ENCODE measurements at regions not wholly inside any gene's neighbourhood (a gene's known extent, or its start where the extent isn't known, plus 50 kb on each side); places are given as distances from the start of the nearest gene placed in this dataset.

DNA sequence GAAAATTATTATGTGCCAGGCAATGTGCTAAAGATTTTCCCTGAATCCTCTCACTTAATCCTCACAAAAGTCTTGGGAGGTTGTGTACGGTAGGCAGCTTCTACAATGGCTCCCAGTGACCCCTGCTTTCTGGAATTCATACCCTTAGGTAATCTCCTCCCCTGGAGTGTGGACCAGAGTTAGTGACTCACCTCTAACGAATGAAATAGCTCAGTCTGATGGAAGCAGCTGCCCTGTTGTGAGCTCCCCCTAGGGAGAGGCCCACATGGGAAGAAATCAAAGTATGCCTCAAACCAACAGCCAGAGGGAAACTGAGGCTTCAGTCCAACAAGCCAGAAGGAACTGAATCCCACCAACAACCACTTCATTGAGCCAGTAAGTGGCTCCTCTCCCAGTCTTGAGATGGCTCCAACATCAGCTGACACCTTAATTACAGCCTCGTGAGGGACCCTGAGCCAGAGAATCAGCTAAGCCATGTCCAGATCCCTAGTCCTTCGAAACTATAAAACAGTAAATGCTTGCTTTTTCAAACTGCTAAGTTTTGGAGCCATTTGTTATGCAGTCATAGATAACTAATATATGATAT, 98.9 kb upstream of the ISX start:
- no peak for TF ChIP-seq POLR2A (IDR thresholded peaks at IDR 0.05; ENCODE audit: low read depth, low read length)
- no peak for TF ChIP-seq TAF1 (IDR thresholded peaks at IDR 0.05; ENCODE audit: borderline replicate concordance, low read depth, low read length)

Measured in GM12892 (cell line).